Kidney epithelial cell (primary cell): ENCODE measurements at regions not wholly inside any gene's neighbourhood (a gene's known extent, or its start where the extent isn't known, plus 50 kb on each side); places are given as distances from the start of the nearest gene placed in this dataset.
"Not testable (repeated sequence)": the region's sequence is repeated elsewhere in the genome, so short reads cannot be mapped to it uniquely, and the experiment has no call there.

Source experiments
- DNase-seq: peaks from one replicate; pipeline ENCODE4 v3.0.0-alpha.2; 2010; ENCODE audit warnings: low read depth
- H3K27me3 ChIP-seq: 2 replicates; pipeline ENCODE4 v1.6.0; 2011; ENCODE audit warnings: low read length; ENCODE audit not compliant: control insufficient read depth, insufficient read depth
- H3K36me3 ChIP-seq: 2 replicates; pipeline ENCODE4 v1.5.1; 2011; ENCODE audit warnings: low read length; ENCODE audit not compliant: control insufficient read depth, insufficient read depth
- H3K4me3 ChIP-seq: 2 replicates; pipeline ENCODE4 v1.5.1; 2011; ENCODE audit warnings: low read depth, mild to moderate bottlenecking, control low read depth, low read length
- TF ChIP-seq, protein P1 (sequence below): IDR thresholded peaks from 2 replicates; pipeline ENCODE4 v1.5.1; 2011; ENCODE audit warnings: mild to moderate bottlenecking, moderate library complexity, low read length, control low read depth, inconsistent platforms; ENCODE audit not compliant: insufficient read depth, poor library complexity, severe bottlenecking

DNA sequence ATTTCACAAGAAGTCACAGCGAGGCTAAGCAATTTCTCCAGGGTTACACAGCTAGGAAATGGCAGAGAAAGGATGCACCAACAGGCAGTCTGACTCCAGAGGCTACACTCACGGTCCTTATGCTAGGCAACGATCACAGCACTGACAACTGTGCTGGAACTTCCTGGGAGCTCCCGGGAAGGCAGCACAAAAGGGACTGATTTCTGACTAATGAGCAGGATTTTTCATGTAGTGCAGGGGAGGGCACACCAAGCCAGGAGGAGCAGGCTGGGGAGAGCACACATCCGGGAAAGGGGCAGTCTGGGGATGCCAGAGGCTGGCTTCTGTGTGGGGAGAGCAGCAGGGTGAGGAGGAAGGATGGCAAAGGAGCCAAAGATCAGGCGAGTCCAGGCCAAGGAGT lies 486.7 kb downstream of the OMA1 start:
- Histone ChIP-seq H3K27me3 (no peaks in the 10 kb centered on the region), H3K4me3 (no peak overlapping the region), H3K36me3 (no peaks in the 10 kb centered on the region)
- DNase-seq = no peak
- TF ChIP-seq, protein P1, sequence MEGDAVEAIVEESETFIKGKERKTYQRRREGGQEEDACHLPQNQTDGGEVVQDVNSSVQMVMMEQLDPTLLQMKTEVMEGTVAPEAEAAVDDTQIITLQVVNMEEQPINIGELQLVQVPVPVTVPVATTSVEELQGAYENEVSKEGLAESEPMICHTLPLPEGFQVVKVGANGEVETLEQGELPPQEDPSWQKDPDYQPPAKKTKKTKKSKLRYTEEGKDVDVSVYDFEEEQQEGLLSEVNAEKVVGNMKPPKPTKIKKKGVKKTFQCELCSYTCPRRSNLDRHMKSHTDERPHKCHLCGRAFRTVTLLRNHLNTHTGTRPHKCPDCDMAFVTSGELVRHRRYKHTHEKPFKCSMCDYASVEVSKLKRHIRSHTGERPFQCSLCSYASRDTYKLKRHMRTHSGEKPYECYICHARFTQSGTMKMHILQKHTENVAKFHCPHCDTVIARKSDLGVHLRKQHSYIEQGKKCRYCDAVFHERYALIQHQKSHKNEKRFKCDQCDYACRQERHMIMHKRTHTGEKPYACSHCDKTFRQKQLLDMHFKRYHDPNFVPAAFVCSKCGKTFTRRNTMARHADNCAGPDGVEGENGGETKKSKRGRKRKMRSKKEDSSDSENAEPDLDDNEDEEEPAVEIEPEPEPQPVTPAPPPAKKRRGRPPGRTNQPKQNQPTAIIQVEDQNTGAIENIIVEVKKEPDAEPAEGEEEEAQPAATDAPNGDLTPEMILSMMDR = no peak

DNA sequence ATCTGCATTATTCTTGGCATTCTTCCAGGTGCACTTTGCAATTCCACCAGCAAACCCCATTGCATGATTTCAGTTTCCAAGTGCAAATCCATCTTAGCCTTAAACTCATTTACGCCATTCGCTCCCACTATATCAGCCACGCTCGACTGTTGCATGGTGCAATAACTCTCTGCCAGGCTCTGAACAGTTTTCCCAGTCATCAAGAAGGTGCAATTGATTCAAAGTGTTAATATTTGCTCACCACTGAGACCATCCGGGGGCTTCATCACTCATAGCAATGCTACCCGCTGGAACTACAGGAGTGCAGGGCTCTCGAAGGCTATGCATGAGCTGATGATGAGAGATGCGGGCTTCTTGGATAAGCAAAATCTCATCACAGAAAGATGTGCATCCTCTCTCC lies 488.2 kb downstream of the OMA1 start:
- no peak for DNase-seq
- Histone ChIP-seq H3K4me3 (no peak overlapping the region), H3K27me3 (no peaks in the 10 kb centered on the region), H3K36me3 (no peaks in the 10 kb centered on the region)
- TF ChIP-seq, protein P1 = no peak

DNA sequence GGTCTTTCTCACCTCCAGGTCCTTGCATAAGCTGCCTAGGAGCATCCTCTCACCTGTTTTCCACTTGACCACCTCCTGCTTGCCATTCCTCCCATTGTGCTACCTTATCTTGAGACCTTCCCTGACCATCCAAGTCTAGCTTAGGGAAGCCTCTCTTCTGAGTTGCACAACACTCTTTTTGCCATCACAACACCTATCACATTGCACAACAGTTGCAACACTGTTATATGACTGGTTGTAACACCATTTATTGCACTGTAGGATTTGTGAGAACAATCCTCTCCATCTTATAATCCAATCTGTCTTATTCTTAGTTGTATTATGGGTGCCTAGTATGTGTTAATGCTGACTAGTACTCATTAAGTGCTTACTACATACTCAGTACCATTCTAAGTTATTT lies 488.7 kb downstream of the OMA1 start:
- H3K27me3 ChIP-seq = no peaks in the 10 kb centered on the region
- TF ChIP-seq, protein P1 = no peak
- H3K36me3 ChIP-seq = no peaks in the 10 kb centered on the region
- no peak for DNase-seq
- H3K4me3 ChIP-seq = no peak overlapping the region

DNA sequence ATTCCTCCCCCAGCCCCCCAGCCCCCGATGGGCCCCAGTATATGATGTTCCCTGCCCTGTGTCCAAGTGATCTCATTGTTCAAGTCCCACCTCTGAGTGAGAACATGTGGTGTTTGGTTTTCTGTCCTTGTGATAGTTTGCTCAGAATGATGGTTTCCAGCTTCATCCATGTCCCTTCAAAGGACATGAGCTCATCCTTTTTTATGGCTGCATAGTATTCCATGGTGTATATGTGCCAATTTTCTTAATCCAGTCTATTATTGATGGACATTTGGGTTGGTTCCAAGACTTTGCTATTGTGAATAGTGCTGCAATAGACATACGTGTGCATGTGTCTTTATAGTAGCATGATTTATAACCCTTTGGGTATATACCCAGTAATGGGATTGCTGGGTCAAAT lies 495.3 kb downstream of the OMA1 start:
- not testable (repeated sequence) for DNase-seq, H3K27me3 ChIP-seq, H3K4me3 ChIP-seq, H3K36me3 ChIP-seq

DNA sequence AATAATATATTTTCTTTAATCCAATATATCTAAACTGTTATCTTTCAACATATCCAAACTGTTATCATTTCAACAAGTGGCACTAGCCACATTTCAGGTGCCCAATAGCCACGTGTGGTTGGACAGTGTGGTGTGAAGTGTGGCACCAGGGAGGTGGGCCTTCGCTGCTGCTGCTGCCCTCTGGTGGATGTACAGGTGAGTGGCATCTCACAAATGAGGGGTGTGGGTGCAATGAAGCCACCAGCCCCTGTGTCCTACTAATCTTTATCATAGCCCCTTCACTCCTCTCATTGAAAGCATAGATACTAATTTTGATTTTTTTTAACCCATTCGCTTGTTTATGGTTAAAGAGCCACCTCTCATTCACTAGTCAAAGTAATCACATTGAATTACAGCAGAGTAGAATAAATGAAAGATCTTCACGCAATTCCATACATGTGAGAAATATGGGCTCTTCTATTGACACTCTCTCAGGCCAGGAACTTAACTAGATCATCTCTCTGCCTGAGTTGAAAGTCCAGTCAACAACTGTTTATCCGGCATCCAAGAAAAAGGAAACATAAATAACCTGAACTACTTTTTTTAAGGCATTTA lies 499.2 kb downstream of the OMA1 start:
- TF ChIP-seq, protein P1 = peak; percentile 89
- DNase-seq = no peak
- no peaks in the 10 kb centered on the region for H3K27me3 ChIP-seq
- H3K36me3 ChIP-seq = no peaks in the 10 kb centered on the region
- no peak overlapping the region for H3K4me3 ChIP-seq

DNA sequence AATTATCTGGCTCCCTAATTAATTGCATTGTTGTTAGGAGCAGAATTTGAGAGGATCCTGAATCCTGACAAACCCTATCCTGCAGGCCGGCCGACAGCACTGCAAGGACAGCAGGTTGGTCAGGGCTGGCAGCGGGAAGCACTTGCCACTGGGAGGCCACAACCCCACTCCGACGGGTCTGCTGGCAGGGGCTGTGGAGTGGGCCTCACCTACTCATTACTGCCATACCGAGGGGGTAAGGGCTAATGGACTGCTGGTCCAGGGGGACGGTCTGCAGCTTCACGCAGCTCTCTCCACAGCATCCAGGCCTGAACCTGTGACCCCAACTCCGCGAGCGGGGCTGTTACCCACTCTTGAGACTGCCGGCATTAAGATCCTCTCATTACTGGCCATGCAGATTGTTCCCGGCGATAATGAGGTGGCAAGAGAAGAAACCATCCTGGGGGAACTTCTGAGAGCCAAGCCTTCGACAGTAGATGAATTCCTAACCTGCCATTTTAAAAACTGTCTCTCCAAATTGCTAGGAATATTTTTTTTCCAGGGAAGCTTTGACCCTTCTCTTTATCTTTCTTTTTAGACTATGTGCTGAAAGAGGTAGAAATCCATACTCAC lies 501.3 kb downstream of the OMA1 start:
- H3K27me3 ChIP-seq = no peaks in the 10 kb centered on the region
- H3K4me3 ChIP-seq = no peak overlapping the region
- TF ChIP-seq, protein P1 = no peak
- no peak for DNase-seq
- H3K36me3 ChIP-seq = no peaks in the 10 kb centered on the region
